WERI-Rb-1 (cell line): ENCODE measurements at regions not wholly inside any gene's neighbourhood (a gene's known extent, or its start where the extent isn't known, plus 50 kb on each side); places are given as distances from the start of the nearest gene placed in this dataset.

Experiments
- DNase-seq: peaks from one replicate; pipeline ENCODE4 v3.0.0-alpha.2; 2020
- H3K27ac ChIP-seq: fragments of 250-450 bp; sonication (Bioruptor Pico); 2 replicates; pipeline ENCODE4 v1.5.1; 2020; ENCODE audit warnings: mild to moderate bottlenecking, moderate library complexity
- H3K27me3 ChIP-seq: fragments of 250-450 bp; sonication (Bioruptor Pico); 2 replicates; pipeline ENCODE4 v1.5.1; 2021; ENCODE audit warnings: mild to moderate bottlenecking, low read depth, moderate library complexity; ENCODE audit not compliant: insufficient read depth, severe bottlenecking
- H3K36me3 ChIP-seq: fragments of 250-450 bp; sonication (Bioruptor Pico); 2 replicates; pipeline ENCODE4 v1.5.1; 2020; ENCODE audit warnings: mild to moderate bottlenecking, moderate library complexity
- H3K4me3 ChIP-seq: 2 replicates; pipeline ENCODE4 v1.5.1; 2011; ENCODE audit warnings: low read depth, mild to moderate bottlenecking, control low read depth, low read length
- H3K9me3 ChIP-seq: fragments of 250-450 bp; sonication (Bioruptor Pico); 2 replicates; pipeline ENCODE4 v1.5.1; 2021; ENCODE audit warnings: mild to moderate bottlenecking, moderate library complexity; ENCODE audit not compliant: severe bottlenecking
- CTCF ChIP-seq: IDR thresholded peaks from 2 replicates; pipeline ENCODE4 v1.5.1; 2011; ENCODE audit warnings: low read depth, mild to moderate bottlenecking, control low read depth, inconsistent platforms, low read length

GRCh38 chr14:38121320-38122020 lies 86.2 kb upstream of the SSTR1 start:
- Histone ChIP-seq H3K27me3 (peaks cover 15% of the 10 kb centered on the region), H3K9me3 (no peaks in the 10 kb centered on the region), H3K4me3 (no peak overlapping the region), H3K27ac (no peak overlapping the region), H3K36me3 (no peaks in the 10 kb centered on the region)
- no peak for DNase-seq
- TF ChIP-seq CTCF: no peak

GRCh38 chr14:38122241-38122640 lies 85.5 kb upstream of the SSTR1 start:
- Histone ChIP-seq H3K27ac (no peak overlapping the region), H3K36me3 (no peaks in the 10 kb centered on the region), H3K4me3 (no peak overlapping the region), H3K9me3 (no peaks in the 10 kb centered on the region), H3K27me3 (peaks cover 20% of the 10 kb centered on the region)
- TF ChIP-seq CTCF: no peak
- no peak for DNase-seq

- no peak for DNase-seq
Observed at GRCh38 chr14:38124506-38124905, 83.2 kb upstream of the SSTR1 start.

GRCh38 chr14:38125481-38126037 lies 82.1 kb upstream of the SSTR1 start:
- no peak overlapping the region for H3K27ac ChIP-seq
- H3K36me3 ChIP-seq: no peaks in the 10 kb centered on the region
- no peak for TF ChIP-seq CTCF
- H3K9me3 ChIP-seq: no peaks in the 10 kb centered on the region
- DNase-seq: no peak
- H3K27me3 ChIP-seq: peaks cover 16% of the 10 kb centered on the region
- H3K4me3 ChIP-seq: no peak overlapping the region

More at GRCh38 chr14:38124506-38124905, 83.2 kb upstream of the SSTR1 start:
- H3K27me3 ChIP-seq: peaks cover 16% of the 10 kb centered on the region
- H3K27ac ChIP-seq: no peak overlapping the region
- no peaks in the 10 kb centered on the region for H3K9me3 ChIP-seq
- no peak overlapping the region for H3K4me3 ChIP-seq
- no peak for TF ChIP-seq CTCF
- H3K36me3 ChIP-seq: no peaks in the 10 kb centered on the region

GRCh38 chr14:38127356-38127755 lies 80.3 kb upstream of the SSTR1 start:
- H3K4me3 ChIP-seq: no peak overlapping the region
- no peaks in the 10 kb centered on the region for H3K9me3 ChIP-seq
- no peaks in the 10 kb centered on the region for H3K36me3 ChIP-seq
- H3K27me3 ChIP-seq: peaks cover 16% of the 10 kb centered on the region
- no peak for TF ChIP-seq CTCF
- H3K27ac ChIP-seq: no peak overlapping the region
- no peak for DNase-seq
